ENCODE measurements at regions not wholly inside any gene's neighbourhood (a gene's known extent, or its start where the extent isn't known, plus 50 kb on each side); places are given as distances from the start of the nearest gene placed in this dataset.
"Not testable (repeated sequence)": the region's sequence is repeated elsewhere in the genome, so short reads cannot be mapped to it uniquely, and the experiment has no call there.

DNA sequence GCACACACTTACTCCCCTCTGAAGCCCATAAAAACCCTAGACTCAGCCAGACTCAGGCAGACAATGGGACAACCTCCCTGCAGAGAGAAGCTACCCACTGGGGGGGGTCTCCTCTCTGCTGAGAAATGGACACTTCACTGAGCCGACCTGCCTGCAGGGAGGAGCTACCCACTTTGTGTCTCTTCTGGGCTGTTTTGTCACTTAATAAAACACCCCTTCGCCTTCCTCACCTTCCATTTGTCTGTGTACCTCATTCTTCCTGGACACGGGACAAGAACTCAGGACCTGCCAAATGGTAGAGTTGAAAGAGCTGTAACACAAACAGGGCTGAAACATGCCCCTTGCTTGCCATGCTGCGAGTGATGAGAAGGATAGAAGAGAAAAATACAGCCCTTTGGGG is 151.7 kb upstream of the HDDC2 start:
- Histone ChIP-seq H3K27ac (no peak overlapping the region), H3K27me3 (no peaks in the 10 kb centered on the region), H3K4me1 (no peaks in the 10 kb centered on the region), H3K36me3 (no peaks in the 10 kb centered on the region), H3K9me3 (replicated peaks) (no peaks in the 10 kb centered on the region), H3K4me3 (no peak overlapping the region)
- no peak for DNase-seq

DNA sequence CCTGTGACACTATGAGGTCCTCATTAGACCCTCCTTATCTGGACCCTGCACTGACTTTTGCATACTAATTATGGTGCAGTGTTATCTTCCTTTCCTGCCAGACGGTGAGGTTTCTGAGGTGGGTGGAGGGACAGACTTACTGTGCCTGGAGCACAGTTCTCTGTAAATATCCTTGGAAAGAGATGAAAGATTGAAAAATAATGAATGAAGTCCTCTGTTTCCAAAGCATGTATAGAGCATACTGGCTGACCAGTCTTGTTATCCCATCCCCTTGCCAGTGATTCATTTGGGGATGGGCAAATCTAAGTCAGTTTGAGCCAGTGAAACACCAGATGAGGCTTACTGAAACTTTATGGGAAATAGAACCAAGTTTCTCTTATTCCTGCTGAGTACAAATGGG is 152.6 kb upstream of the HDDC2 start:
- no peak overlapping the region for H3K4me3 ChIP-seq
- no peak overlapping the region for H3K27ac ChIP-seq
- no peaks in the 10 kb centered on the region for H3K9me3 ChIP-seq (replicated peaks)
- no peaks in the 10 kb centered on the region for H3K36me3 ChIP-seq
- no peak for DNase-seq
- no peaks in the 10 kb centered on the region for H3K4me1 ChIP-seq
- no peaks in the 10 kb centered on the region for H3K27me3 ChIP-seq

DNA sequence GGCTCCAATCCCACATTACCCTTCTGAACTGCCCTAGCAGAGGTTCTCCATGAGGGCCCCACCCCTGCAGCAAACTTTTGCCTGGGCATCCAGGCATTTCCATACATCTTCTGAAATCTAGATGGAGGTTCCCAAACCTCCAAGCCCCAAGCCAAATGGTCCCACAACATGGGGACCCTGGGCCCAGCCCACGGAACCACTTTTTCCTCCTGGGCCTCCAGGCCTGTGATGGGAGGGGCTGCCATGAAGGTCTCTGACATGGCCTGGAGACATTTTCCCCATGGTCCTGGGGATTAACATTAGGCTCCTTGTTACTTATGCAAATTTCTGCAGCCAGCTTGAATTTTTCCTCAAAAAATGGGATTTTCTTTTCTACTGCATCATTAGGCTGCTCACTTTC is 156.7 kb upstream of the HDDC2 start:
- H3K4me1 ChIP-seq; H3K9me3 ChIP-seq (replicated peaks); DNase-seq; H3K27ac ChIP-seq; H3K36me3 ChIP-seq; H3K4me3 ChIP-seq; H3K27me3 ChIP-seq: not testable (repeated sequence)

DNA sequence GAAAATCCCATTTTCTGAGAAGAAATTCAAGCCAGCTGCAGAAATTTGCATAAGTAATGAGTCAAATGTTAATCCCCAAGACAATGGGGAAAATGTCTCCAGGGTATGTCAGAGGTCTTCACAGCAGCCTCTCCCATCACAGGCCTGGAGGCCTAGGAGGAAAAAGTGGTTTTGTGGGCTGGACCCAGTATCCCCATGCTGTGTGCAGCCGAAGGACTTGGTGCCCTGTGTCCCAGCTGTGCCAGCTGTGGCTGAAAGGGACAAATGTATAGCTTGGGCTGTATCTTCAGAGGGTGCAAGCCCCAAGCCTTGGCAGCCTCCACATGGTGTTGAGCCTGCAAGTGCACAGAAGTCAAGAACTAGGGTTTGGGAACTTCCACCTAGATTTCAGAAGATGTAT is 163.6 kb upstream of the HDDC2 start:
- not testable (repeated sequence) for DNase-seq; H3K36me3 ChIP-seq; H3K27me3 ChIP-seq; H3K27ac ChIP-seq; H3K9me3 ChIP-seq (replicated peaks); H3K4me1 ChIP-seq; H3K4me3 ChIP-seq

DNA sequence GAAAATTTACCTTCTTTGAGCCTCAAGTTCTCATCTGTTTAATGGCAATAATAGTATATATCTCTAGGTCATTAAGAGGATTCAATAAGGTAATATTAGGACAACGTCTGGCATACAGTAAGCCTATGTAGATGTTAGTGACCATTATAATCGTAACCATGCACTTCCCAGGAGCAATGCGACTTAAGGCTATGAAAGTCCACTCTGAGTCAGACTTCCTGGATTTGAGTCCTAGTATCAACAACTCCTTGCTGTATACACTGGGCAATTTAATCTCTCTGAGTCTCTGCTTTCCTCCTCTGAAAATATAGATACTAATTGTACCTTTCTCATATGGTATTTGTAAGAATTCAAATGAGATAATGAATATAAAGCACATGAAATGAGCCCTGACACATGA is 168.1 kb upstream of the HDDC2 start:
- no peaks in the 10 kb centered on the region for H3K4me1 ChIP-seq
- no peak overlapping the region for H3K4me3 ChIP-seq
- no peaks in the 10 kb centered on the region for H3K9me3 ChIP-seq (replicated peaks)
- no peak for DNase-seq
- no peaks in the 10 kb centered on the region for H3K27me3 ChIP-seq
- H3K27ac ChIP-seq: no peak overlapping the region
- H3K36me3 ChIP-seq: no peaks in the 10 kb centered on the region

DNA sequence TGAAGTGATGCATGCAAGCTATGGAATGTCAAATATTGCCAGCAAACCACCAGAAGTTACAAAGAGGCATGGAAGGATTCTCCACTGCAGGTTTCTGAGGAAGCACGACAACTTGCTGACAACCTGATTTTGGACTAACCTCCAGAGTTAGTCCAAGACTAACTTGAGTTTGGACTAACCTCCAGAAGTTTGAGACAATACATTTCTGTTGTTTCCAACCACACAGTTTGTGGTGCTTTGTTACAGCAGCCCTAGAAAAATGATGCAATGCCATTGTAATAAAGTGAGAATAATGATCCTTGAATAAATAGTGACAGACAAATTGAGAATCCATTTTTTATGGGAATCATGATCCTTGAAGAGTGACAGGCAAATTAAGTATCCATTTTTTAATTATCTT is 169.9 kb upstream of the HDDC2 start:
- Histone ChIP-seq H3K27me3 (no peaks in the 10 kb centered on the region), H3K9me3 (replicated peaks) (no peaks in the 10 kb centered on the region), H3K36me3 (no peaks in the 10 kb centered on the region), H3K4me3 (no peak overlapping the region), H3K4me1 (no peaks in the 10 kb centered on the region), H3K27ac (no peak overlapping the region)
- DNase-seq: no peak

DNA sequence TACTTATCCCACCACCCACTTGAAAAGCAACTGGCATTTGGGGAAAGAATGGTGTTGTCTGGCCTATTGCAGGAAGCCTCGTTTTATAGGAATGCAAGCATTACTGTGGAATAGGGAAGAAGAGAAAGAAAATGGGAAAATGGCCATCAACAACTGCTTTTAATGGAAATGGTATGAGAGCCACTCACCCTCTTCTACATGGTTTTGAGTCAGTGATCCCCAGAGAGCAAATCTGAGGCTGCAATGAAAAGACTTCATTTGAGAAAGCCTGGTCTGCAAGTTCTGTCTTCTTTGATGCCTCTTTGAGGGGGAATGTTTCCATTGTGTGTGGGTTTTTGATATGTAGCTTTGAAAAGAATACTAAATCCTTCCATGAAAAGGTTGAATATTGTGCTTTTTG is 172.3 kb upstream of the HDDC2 start:
- Histone ChIP-seq H3K4me1 (no peaks in the 10 kb centered on the region), H3K27ac (no peak overlapping the region), H3K27me3 (no peaks in the 10 kb centered on the region), H3K4me3 (no peak overlapping the region), H3K9me3 (replicated peaks) (no peaks in the 10 kb centered on the region), H3K36me3 (no peaks in the 10 kb centered on the region)
- no peak for DNase-seq

DNA sequence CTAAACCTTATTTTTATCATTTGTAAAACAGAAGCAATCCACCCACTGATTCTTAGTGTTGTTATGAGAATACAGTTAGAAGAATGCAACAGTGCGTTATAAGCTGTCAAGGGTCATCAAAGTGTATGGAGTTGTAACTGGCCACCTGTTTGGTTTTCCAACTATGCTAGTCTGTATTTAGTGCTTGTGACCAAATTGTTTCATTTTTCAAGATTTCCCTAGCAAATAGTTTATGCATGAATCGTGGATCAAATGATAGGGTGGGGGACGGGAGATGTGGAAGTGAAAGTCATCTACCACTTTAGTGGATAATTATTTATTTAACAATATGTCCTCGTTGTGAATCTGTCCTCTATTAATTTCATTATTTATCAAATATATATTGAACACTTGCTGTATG is 175.4 kb upstream of the HDDC2 start:
- DNase-seq: no peak

DNA sequence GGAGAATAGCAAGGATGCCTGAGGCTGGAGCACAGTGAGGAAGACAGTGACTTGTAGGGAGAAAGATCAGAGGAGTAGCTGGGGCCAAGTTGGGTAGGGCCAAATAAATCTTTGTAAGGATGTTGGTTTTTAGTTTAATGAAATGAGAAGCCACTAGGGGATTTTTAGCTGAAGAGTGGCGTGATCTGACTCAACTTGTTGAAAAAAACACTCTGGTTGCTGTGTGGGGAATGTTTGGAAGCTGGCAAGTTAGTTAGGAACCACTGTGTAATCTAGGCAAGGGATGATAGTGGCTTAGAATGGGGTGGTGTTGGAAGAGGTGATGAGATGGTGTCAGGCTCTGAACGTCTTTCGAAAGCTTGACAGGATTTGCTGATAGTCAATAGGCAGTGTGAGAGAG is 176.1 kb upstream of the HDDC2 start:
- Histone ChIP-seq H3K4me3 (no peak overlapping the region), H3K36me3 (no peaks in the 10 kb centered on the region), H3K27ac (no peak overlapping the region), H3K9me3 (replicated peaks) (no peaks in the 10 kb centered on the region), H3K27me3 (no peaks in the 10 kb centered on the region), H3K4me1 (no peaks in the 10 kb centered on the region)
- no peak for DNase-seq

More for the DNA sequence above, 175.4 kb upstream of the HDDC2 start:
- Histone ChIP-seq H3K27ac (no peak overlapping the region), H3K36me3 (no peaks in the 10 kb centered on the region), H3K27me3 (no peaks in the 10 kb centered on the region), H3K9me3 (replicated peaks) (no peaks in the 10 kb centered on the region), H3K4me3 (no peak overlapping the region), H3K4me1 (no peaks in the 10 kb centered on the region)

DNA sequence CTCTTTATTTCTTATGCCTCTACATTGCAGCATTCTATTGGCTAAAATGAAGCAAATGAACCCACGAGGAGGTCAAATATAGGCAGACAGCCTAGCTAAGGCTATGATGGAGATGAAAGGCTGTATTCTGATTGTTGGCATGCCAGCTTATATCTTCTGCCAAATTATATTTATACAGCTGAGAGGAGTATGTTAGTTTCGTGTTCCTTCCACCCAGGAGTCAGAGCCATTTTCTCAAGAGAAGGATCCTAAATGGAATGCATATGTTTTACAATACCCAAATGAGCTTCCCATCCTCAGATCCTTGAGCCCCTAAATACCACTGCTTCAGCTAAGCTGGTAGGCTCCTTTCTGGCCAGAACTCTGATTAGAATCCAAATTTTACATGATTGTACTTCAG is 178.4 kb upstream of the HDDC2 start:
- no peak for DNase-seq
- Histone ChIP-seq H3K27me3 (no peaks in the 10 kb centered on the region), H3K27ac (no peak overlapping the region), H3K36me3 (no peaks in the 10 kb centered on the region), H3K4me3 (no peak overlapping the region), H3K4me1 (no peaks in the 10 kb centered on the region), H3K9me3 (replicated peaks) (no peaks in the 10 kb centered on the region)

DNA sequence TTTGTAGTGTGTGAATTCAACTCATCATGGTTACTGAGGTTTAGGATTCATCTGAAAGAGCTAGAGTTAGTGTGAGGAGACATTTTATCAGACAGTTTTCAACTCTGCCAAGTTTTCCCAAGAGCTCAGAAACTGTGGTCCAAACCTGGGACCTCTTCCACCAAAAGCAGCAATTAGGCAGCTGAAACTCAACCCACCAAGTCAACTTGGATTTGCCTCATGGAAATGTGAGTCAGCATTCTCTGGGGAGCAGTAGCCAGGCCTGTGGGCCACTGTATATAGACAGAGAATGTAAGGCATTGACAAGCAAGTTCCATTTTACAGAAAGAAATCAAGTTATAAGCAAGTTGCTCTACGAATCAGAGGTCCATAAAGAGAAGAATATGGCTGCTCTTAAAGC is 178.8 kb upstream of the HDDC2 start:
- Histone ChIP-seq H3K27me3 (no peaks in the 10 kb centered on the region), H3K27ac (no peak overlapping the region), H3K36me3 (no peaks in the 10 kb centered on the region), H3K4me3 (no peak overlapping the region), H3K4me1 (no peaks in the 10 kb centered on the region), H3K9me3 (replicated peaks) (no peaks in the 10 kb centered on the region)
- no peak for DNase-seq

DNA sequence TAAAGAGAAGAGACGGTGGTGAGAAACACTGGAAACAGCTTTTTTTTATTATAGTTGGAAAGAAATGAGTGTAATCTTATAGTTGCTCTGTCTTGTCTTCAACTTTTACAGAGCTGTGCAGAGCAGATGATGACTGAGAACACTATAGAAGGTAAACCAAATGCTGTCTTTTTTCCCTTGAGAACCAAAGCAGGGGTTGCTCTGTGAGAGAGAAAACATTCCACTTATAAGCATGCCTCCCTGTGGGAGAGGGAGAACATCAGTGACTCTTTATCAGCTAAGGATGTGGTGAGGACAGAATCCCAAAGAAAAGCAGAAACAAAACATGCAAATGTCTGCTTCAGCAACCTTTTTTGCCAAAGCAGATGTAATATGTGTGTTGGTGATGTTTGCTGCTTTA is 179.3 kb upstream of the HDDC2 start:
- Histone ChIP-seq H3K4me3 (no peak overlapping the region), H3K9me3 (replicated peaks) (no peaks in the 10 kb centered on the region), H3K4me1 (no peaks in the 10 kb centered on the region), H3K36me3 (no peaks in the 10 kb centered on the region), H3K27me3 (no peaks in the 10 kb centered on the region), H3K27ac (no peak overlapping the region)
- DNase-seq: no peak

DNA sequence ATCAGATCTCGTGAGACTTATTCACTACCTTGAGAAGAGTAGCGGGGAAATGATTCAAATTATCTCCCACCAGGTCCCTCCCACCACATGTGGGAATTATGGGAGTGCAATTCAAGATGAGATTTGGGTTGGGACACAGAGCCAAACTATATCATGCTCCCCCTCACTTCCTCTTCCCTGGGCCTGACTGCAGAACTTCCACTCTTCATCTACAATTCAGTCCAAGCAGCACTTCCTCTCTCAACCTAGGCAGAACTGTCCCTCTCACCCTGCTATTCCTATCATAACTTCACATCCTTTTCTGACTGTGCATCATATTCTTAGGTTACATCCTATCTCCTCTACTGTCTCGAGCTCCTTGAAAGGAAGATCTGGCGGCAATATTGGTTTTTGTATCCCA is 184.0 kb upstream of the HDDC2 start:
- H3K27ac ChIP-seq: no peak overlapping the region

DNA sequence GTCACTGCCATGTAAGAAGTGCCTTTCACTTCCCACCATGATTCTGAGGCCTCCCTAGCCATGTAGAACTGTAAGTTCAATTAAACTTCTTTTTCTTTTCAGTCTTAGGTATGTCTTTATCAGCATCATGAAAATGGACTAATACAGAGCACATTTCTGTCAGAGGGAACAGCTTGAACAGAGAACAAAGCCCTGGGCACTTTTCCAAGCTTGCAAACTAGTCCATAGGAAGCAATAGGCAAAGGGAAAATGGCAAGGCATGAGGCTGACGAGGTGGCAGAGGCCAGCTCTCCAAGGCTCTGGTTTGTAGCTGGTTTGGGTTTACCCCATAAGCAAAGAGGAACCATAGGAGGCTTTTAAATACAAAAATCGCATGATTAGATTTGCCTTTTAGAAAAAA is 185.1 kb upstream of the HDDC2 start:
- no peaks in the 10 kb centered on the region for H3K9me3 ChIP-seq (replicated peaks)
- H3K36me3 ChIP-seq: no peaks in the 10 kb centered on the region
- no peak for DNase-seq
- no peak overlapping the region for H3K27ac ChIP-seq
- H3K4me3 ChIP-seq: no peak overlapping the region
- no peaks in the 10 kb centered on the region for H3K4me1 ChIP-seq
- H3K27me3 ChIP-seq: no peaks in the 10 kb centered on the region

More for the DNA sequence above, 184.0 kb upstream of the HDDC2 start:
- H3K36me3 ChIP-seq: no peaks in the 10 kb centered on the region
- no peaks in the 10 kb centered on the region for H3K9me3 ChIP-seq (replicated peaks)
- H3K4me3 ChIP-seq: no peak overlapping the region
- no peaks in the 10 kb centered on the region for H3K27me3 ChIP-seq
- H3K4me1 ChIP-seq: no peaks in the 10 kb centered on the region
- no peak for DNase-seq

DNA sequence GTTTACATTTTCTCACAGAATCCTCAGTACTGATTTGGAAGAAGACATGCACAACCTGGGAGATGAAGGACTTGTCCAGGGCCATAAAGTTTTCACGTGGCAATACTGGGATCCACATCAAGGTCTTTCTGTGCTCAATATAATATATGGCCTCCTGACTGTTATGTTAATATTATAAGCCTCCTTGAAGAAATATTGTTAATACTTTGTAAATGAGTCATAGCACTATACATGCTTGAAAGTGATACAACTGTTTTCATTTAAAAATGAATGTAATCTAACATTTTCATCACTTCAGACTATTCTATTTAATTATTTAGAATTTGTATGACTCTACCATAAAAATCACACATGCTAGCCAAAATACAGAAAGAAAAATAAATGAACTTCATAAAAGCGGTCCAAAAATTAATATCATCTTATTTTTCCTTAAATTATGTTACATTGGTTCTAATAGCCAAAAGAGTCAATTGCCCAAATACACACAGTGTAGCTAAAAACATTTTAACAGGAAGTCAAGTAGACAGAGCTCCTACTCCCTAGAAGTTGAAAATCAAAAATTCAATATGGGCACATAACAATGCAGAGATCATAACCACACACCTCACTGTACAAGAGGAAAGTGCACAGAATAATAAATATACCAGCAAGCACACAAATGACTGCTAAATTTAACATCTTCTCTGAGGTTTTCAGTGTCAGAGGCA is 188.0 kb upstream of the HDDC2 start:
- H3K36me3 ChIP-seq: no peaks in the 10 kb centered on the region

DNA sequence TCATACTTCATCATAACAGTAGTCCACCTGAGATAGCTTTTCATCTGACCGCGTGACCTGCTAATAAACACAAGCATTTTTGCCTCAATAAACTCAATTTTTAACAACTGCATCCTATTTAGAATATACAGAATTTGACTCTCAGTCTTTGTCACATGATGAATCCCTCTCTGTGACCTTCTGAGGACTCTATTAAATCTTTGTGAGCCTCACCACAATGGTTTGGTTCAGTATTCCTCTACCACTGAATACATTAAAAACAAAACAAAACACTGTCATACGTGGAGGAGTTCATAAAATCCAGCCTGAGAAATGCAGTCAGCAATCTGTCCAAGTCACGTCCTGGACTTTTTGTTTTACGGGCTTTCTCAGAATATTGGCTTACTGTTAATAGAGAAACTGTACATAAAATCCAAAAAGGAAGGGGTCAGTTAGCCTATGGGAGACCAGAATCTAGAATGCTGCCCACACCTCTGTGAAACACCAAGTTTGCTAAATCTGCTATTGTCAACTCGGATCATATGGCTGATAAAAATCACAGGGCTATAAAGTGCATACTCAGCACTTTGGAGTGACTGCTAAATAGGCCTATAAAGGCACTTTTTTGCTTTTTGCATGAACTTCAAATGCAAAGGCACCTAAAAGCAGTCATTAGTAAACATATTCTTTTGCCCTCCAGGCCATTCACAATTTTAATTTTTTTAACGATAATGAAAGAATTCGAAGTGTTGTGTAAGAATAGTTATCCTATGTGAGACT is 190.3 kb upstream of the HDDC2 start:
- no peaks in the 10 kb centered on the region for H3K4me1 ChIP-seq
- no peaks in the 10 kb centered on the region for H3K36me3 ChIP-seq
- no peaks in the 10 kb centered on the region for H3K27me3 ChIP-seq
- H3K9me3 ChIP-seq (replicated peaks): no peaks in the 10 kb centered on the region
- H3K4me3 ChIP-seq: no peak overlapping the region
- no peak for DNase-seq
- H3K27ac ChIP-seq: no peak overlapping the region

More for the DNA sequence above, 188.0 kb upstream of the HDDC2 start:
- Histone ChIP-seq H3K4me3 (no peak overlapping the region), H3K4me1 (no peaks in the 10 kb centered on the region), H3K27ac (no peak overlapping the region), H3K27me3 (no peaks in the 10 kb centered on the region), H3K9me3 (replicated peaks) (no peaks in the 10 kb centered on the region)
- no peak for DNase-seq
